GM19043 (cell line): ENCODE measurements at regions not wholly inside any gene's neighbourhood (a gene's known extent, or its start where the extent isn't known, plus 50 kb on each side); places are given as distances from the start of the nearest gene placed in this dataset.
"Not testable (repeated sequence)": the region's sequence is repeated elsewhere in the genome, so short reads cannot be mapped to it uniquely, and the experiment has no call there.

Experiments used
- ATAC-seq: cut with Tn5 transposase; IDR thresholded peaks from one replicate; pipeline ENCODE4 v1.9.1; 2021; ENCODE audit warnings: low read depth; ENCODE audit not compliant: unreplicated experiment

DNA sequence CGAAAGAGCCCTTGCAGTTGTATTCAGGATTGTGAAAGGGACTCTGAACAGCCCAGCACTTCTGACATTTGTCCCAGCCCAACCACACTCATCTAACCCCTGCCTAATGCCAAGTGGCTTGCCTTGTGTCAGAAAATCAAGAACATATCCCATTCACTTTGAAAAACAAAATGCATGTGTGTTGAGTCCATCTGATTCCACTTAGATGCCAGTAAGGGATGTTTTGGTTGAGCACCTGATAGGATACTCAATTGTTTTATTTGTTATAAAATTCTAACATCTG lies 776.8 kb downstream of the BCL11A start:
- ATAC-seq: no peak

DNA sequence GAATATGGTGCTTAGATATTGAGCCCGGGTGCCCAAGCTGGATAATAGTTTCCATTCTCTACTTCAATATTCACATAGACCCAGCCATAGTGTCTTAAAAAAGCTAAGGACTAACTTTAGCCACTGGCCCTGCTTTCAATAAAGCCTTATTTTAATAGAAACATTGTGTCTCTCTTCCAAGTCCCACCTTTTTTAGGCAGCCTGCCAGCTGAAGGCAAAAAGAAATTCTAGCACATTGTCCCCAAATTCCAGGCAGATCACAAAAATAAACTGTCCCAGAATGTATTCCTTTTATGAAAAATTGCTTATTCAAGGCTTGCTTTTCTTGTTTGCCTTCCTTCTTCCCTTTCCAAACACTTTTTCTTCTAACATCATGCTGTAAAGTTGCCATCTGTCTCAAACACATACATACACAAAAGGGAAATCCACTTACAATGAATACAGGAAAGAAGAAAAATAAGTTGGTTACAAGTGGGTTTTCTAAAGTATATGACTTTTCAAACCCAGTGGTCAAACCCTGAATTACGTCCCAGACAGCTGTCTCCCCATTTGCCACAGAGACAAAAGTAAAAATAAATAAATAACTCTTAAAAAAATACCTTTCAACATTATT lies 778.5 kb downstream of the BCL11A start:
- no peak for ATAC-seq

DNA sequence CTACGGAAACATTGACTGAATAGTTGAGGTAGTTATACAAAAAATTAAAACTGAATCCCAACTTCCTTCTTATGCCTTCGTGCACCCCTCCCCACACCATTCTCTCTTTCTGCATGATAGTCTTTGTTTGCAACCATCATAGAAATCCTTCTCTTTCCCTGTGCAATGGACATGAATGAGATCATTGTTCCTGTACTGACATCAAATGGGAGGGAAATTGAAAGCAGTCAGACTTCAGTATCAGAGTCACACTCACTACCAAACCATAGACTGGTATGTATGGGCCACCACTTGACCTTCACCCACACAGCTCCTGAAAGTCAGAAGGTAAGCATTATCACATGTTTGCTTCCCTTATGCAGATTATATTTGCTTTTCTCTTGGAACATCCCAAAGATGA lies 782.8 kb downstream of the BCL11A start:
- ATAC-seq: no peak

DNA sequence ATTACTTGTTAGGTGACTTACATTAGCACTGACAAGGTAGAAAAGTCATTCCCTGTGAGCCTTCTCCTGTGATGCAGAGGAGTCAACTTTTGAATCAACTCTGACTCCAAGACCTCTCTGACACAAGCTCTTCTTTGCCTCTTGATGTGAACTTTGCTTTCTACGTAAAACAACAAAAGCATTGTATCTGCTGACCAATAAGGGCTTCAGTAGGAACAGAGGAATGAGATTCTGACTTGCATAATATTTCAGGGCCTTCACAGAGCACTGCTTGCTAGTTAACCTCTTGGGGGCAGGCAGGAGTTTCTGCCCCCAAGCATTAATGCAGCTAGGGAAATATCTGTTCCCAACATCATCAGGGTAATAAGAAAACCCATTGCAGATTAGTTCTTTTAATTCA lies 791.5 kb downstream of the BCL11A start:
- ATAC-seq: no peak

DNA sequence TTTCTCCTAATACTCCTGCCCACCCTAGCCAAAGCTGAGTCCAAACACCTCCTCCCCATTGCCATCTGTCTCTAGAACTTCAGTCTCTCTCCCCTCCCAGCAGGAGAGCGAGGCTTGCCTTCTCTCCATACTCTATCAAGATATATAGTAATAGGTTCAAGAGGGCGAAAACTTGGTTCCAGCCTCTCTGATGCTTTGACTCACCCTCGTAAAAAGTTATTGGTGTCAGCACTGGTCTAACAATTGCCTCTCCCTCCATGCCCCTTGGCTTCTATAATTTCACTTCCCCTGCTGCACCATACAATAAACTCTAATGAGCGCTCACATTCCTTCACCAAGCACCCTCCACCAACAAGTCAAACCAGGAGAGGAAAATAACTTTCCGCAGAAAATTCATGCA lies 797.3 kb downstream of the BCL11A start:
- no peak for ATAC-seq

DNA sequence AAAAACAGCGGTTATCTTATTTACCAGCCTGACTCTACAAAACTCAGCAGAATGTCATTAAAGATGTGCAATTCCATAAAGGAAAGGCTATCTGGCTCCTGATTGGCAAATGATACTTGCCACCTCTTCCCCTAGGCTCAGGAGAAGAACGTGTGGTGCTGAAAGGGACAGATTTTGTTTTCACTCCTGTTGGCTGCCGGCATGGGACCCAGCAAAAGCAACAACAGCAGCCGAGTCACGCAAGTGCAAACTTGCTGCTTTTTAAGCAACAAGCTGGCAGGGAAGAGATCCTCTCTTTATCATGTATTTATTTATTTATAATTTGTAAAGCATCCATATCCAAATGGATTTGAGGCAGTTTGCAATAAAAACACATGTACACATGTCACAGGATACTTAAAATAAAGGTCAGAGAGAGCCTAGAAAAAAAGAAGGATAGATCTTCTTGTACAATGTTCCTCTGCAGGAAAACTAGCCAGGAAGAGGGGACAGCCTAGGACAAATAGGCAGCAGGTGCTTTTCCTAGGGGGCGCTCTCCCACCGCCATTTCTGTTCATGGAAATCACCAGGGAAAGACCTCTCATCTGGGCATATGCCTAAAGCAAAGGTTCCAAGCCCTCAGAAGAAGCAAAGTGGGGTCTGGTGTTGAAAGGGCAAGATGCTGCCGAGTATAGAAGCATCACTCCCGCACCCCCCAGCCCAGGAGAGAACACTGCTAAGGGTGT lies 799.3 kb downstream of the BCL11A start:
- ATAC-seq: no peak

DNA sequence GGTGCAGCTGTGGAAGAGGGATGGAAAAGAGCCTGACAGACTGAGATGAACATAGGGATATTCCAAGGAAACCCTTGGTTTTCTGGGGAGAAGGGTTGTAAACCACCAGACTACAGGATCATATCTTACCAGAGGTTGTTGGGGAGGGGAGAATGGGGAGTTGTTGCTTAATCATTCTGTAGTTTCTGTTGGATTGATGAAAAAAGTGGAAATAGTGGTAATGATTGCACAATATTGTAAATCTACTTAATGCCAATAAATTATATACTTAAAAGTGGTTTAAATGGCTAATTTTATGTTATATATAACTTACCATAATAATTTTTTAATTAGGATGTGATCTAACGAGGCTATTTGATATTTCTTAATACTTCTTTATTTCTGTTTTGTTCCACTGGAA lies 800.9 kb downstream of the BCL11A start:
- no peak for ATAC-seq

DNA sequence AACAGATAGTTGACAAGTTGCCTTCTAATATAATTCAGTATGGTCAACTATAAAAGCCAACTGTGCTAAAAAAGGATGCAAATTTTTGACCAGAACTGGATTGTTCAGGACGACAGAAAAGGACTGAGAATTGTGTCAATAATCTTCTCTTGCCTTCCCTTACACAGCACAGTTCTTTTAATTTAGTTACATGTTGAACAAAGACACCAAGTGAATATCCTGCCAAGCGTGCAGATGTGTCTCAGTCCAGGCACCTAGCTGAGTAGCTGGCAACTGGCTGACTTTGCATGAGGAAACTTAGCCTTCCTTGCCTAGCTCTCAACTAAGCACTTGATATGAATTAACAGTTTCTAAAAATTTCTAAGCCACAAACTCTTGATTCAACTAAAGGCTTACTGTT lies 801.4 kb downstream of the BCL11A start:
- no peak for ATAC-seq

DNA sequence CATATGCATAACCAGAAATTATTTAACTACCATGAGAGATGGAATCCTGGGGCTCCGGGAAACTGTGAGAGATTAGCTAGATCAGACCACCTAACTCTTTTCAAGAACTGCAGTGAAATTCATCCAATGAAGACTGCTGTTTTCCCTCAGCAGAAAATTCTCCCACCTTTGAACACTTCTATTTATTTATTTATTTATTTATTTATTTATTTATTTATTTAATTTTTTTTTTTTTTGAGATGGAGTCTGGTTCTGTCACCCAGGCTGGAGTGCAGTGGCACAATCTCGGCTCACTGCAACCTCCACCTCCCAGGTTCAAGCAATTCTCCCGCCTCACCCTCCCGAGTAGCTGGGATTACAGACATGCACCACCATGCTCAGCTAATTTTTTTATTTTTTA lies 802.2 kb downstream of the BCL11A start:
- not testable (repeated sequence) for ATAC-seq

DNA sequence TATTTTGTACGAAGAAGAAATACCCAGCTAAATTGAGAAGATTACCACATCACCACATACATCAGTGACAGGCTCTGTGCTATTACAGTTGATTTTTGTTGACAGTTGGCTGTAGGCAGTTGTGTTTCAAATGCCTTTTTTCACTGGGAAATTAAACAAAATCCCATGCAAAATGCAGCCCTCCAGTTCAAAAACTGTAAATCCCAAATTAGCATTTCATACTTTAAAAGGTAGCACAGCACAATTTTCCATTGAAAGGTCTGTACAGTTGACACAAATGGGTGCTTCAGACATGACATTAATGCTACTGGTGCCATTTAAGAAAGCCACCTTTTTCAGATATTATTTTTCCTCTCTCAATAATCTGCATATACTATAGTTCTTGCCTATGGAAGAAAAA lies 807.2 kb downstream of the BCL11A start:
- no peak for ATAC-seq

DNA sequence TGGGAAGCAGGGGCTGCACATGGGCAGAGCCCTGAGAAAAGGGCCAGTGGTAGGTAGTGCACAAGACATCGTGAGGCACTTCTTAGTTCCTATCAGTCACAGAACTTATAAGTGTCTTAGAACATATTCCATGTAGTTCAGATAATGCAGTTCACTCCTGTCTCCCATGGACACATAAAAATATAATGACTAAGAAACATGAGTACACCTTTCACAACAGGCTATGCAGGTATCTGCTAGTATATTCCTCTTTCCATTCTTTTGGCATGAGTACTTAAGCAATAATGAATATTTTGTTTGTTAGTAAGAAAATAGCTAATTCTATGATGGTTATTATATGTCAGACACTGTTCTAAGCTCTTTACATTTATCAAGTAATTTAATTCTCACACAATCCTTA lies 808.4 kb downstream of the BCL11A start:
- ATAC-seq: no peak

DNA sequence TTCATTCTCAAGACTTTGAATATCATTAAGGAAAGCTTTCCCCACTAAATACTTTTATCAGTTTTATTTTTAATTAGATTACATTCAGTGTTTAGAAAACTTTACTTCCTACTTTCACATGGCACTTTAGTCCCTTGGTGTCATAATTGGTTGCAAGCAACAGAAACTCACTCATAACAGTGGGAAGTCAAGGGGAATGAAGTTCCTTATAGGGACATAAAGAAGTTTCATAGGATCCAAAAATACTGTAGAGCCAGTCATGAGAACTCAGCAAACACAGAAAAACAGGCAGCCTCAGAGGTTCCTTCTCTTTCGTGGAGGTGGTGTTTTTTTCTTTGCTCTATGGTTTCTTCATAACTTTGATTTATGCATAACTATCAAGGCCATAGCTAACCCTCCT lies 809.0 kb downstream of the BCL11A start:
- ATAC-seq: no peak

DNA sequence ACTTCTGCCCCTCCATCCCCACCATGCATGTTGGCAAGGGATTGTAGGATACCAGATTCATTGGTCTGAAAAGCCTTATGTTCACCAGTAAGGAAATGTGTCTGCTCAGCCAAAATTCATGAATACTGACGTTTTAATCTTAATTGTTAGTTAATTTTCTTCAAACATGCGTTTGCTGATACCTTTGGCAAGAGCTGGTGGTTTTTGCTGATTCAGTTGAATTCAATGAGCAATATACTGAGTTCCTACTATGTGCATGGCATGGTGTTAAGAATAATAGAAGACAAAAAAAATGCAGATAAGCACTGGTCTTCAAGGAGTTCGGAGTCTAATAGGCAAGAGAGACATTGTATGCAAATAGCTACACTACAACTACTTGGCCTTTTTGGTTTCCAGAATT lies 811.6 kb downstream of the BCL11A start:
- no peak for ATAC-seq

DNA sequence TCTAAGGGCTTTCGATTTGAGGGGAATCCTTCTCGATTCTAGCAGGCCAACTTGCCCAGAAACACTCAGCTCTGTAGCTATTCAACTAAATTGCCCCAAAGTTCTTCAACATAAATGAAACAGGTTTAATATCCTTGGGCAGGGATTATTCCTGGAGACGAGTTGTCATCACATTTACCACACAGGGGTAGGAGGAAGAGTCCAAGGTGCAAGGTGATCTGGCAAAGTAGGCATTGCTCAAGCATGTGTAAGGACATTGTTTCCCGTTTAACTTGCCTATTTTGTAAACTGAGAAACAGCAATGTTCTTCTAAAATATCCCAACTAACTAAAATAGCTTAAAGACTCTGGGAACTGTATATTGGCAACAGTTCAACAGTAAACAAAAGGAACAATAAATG lies 814.3 kb downstream of the BCL11A start:
- ATAC-seq: no peak

DNA sequence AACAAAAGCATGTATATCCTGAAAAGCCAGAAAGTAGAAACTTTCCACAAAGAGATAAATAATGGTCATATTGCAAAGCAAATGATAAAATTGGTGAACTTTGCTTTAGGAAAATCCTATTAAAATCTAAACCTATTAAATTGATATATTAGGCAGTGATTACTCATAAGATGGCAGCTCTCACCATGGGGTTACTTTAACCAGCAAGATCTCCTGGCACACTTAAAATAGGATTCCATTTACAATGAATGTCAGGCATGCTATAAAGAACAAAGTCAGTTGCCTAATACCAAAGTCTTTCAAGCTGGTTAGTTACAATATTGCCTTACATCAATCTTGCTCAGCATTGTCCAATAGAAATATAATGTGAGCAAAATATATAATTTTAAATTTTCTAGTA lies 816.2 kb downstream of the BCL11A start:
- ATAC-seq: no peak

DNA sequence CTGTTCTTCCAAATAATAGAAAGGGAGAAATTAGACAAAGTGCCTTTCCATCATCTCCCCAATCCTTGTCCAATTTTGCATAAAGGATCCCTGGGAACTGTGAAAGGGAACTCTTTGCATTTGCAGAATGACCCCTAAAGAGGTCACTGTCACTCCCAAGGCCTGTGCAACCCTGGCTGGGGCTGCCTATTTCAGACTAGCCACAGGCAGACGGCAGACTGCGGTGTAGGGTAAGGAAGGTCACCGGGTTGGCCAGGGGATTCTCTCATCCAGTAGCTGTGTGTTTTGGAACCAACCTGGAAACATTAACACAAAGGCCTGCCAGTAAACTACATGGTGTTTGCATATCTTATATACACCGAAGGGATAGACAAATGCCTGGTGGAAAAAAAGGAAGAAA lies 818.7 kb downstream of the BCL11A start:
- ATAC-seq: no peak

DNA sequence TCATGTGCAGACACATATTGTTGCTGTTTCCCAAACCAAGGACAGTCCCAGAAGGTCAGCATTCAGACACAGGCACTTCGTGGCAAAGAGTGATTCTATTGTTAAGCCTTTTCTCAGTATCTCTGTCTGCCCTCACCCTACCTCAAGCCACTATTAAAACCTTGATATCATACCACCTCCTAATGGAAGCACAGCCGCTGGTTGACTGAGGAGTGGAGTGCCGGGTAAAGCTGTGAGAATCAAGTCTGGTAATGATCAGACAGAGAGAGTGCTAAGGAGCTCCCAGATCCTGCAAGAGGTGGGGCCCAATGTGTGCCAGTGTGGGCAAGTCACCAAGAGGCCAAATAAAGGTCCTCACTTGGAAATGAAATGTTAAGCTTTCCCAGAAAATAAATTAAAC lies 819.5 kb downstream of the BCL11A start:
- ATAC-seq: no peak

DNA sequence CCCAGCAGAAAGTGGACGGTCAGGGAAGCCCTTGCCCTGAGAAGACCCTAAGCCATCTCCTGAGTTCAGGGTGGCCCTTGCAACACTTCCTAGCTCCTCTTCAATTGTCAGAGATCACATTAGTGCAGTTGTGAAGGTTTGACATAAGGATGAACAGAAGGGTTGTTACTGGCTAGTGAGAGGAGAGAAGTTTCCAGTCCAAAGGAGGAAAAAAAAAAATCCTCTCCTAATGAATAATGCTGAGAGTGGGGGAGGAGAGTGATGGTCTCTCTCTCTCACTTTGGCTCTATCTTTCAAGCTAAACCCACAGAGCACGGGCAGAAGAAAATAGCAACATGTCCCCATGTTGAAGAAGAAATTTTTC lies 819.9 kb downstream of the BCL11A start:
- no peak for ATAC-seq

DNA sequence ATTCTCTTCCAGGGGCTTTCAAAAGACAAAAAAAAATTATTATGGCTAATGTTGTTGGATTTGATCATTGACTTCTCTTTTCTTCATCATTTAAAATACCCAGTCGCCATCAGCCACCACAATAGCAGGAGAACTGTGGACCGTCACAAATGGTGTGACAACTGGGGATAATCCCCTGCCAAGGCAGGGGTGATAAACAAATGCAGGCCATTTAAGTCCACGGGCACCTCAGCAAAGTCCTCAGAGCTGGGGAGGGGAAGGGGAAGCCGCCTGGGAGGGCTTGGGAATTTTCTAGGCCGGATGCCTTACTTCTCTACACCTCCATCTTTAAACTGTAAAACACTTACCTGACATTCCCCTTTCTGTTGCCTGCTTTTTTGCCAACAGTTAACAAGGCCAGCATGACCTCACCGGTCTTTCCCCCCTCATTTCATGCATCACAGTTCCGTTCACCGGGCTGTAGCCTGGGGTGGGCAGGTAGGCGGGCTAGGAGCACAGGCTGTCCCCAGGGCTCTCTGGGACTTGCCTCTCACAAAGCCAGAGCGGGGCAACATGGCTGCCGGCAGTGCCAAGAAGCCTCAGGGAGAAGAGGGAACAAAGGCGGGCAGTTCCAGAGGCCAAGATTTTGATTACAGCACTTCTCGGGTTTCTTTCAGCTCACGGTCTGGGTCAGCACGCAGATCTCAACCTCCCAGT lies 820.4 kb downstream of the BCL11A start:
- ATAC-seq: no peak

DNA sequence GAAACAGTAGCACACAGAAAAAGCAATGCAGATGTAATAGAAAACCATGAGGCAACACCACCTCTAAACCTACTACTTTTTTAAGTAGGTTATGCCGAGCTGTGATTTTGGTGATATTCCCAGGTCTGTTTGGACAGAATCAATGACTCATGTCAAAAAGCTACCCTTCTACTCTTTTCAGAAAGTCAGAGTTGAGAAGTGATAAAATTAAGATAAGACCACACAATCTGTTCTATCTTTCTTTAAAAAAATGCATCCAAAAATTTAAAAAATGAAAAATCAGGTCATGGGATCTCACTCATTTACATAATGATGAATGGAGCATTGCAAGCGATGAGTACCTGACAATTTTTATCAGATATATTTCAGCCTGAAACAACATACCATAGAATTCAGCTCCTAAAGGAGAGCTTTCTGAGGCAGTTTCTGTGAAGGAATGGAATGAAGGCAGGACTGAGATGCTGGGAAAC lies 826.3 kb downstream of the BCL11A start:
- no peak for ATAC-seq

DNA sequence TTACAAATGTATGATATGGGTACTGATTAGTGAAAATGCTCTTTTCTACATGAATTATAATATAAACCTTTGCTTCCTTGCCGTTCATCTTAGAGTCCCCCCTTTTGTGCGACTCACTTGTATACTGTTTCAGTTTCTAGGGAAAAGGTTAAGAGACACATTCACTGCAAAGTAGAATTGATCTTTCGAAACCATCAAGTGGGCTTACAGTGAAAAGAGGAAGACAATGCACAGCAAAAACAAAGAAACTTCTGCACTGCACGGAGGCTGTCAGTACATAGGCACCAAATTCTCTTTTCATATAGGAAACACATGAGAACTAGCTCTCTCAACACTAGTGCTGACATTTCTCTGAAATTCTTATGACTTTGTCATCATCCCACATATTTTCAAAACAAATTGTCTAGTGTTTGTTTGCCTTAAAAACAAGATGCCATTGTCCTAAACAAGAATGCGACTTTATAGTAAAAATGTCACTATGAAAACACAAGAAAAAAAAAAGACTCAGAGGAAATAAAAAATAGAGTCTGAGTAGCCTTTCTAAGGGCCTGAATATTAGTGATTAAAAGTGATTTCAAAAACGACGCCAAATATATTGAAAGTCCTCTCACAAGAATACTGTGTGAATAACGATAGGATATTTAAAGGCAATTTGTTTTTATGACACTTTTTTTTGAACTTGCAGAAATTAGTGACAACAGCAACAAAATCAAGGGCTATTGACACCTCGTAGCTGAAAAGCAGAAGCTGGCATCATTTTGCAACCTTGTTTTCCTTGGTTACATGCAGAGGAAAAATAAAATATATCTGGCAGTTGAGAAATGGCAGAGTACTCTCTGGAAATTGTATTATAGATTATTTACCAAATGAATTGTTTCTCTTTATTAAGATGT lies 827.0 kb downstream of the BCL11A start:
- peak; percentile 49 for ATAC-seq
